Neuronal stem cell (in vitro differentiated cells): ENCODE measurements at regions not wholly inside any gene's neighbourhood (a gene's known extent, or its start where the extent isn't known, plus 50 kb on each side); places are given as distances from the start of the nearest gene placed in this dataset.
A peak's percentile ranks its signal among the peaks of the same experiment; 100 is the strongest.

Experiments
- DNase-seq: peaks from one replicate; pipeline ENCODE4 v3.0.0-alpha.2; 2013; ENCODE audit warnings: low spot score
- H2AFZ ChIP-seq: one replicate; pipeline ENCODE4 v1.6.1; 2013; ENCODE audit warnings: mild to moderate bottlenecking, low read length, inconsistent platforms
- H2AK5ac ChIP-seq: 2 replicates; pipeline ENCODE4 v1.6.1; 2013; ENCODE audit warnings: low read depth, mild to moderate bottlenecking, inconsistent platforms, low read length, moderate library complexity, mixed read lengths
- H2BK120ac ChIP-seq: 2 replicates; pipeline ENCODE4 v1.6.1; 2013; ENCODE audit warnings: low read depth, mild to moderate bottlenecking, inconsistent platforms, low read length, moderate library complexity, mixed read lengths
- H2BK12ac ChIP-seq: one replicate; pipeline ENCODE4 v1.6.1; 2013; ENCODE audit warnings: low read length, inconsistent platforms
- H2BK15ac ChIP-seq: 2 replicates; pipeline ENCODE4 v1.6.1; 2013; ENCODE audit warnings: mild to moderate bottlenecking, low read length, inconsistent platforms, mixed read lengths
- H2BK5ac ChIP-seq: one replicate; pipeline ENCODE4 v1.6.1; 2013; ENCODE audit warnings: inconsistent platforms, mild to moderate bottlenecking, low read length, moderate library complexity
- H3K14ac ChIP-seq: one replicate; pipeline ENCODE4 v1.6.1; 2013; ENCODE audit warnings: low read length, inconsistent platforms
- H3K18ac ChIP-seq: 2 replicates; pipeline ENCODE4 v1.6.1; 2013; ENCODE audit warnings: low read length, inconsistent platforms
- H3K23ac ChIP-seq: 2 replicates; pipeline ENCODE4 v1.6.1; 2013; ENCODE audit warnings: low read depth, mild to moderate bottlenecking, mixed read lengths, low read length, inconsistent platforms; ENCODE audit not compliant: poor library complexity
- H3K27ac ChIP-seq: replicated peaks from 3 replicates; pipeline ENCODE4 v1.5.1; 2013; ENCODE audit warnings: low read length, inconsistent platforms
- H3K27me3 ChIP-seq, 3 experiments: 2 replicates each; pipeline ENCODE4 v1.6.1; 2013; ENCODE audit warnings: low read length in 3 of 3, mild to moderate bottlenecking in 2 of 3, inconsistent platforms in 1 of 3, low read depth in 1 of 3, mixed read lengths in 1 of 3, moderate library complexity in 1 of 3; ENCODE audit not compliant: control insufficient read depth in 3 of 3, insufficient read depth in 3 of 3
- H3K36me3 ChIP-seq, 2 donors: replicated peaks in 1 of 2; 2 replicates each; pipeline ENCODE4 v1.6.1; 2013; ENCODE audit warnings: low read length in 2 of 2; ENCODE audit not compliant: control insufficient read depth in 2 of 2, insufficient read depth in 2 of 2
- H3K4ac ChIP-seq: 2 replicates; pipeline ENCODE4 v1.6.1; 2013; ENCODE audit warnings: inconsistent platforms, mild to moderate bottlenecking, low read length, moderate library complexity
- H3K4me1 ChIP-seq, 2 donors: 1 replicate in 1 of 2; 2 replicates in 1 of 2; pipeline ENCODE4 v1.6.1; 2013; ENCODE audit warnings: low read length in 2 of 2, low read depth in 1 of 2; ENCODE audit not compliant: control insufficient read depth in 2 of 2, insufficient read depth in 1 of 2
- H3K4me2 ChIP-seq: one replicate; pipeline ENCODE4 v1.6.1; 2013; ENCODE audit warnings: mild to moderate bottlenecking, low read length, inconsistent platforms; ENCODE audit not compliant: insufficient read depth, poor library complexity, severe bottlenecking
- H3K4me3 ChIP-seq, 2 donors: 2 replicates each; pipeline ENCODE4 v1.5.1; 2013; ENCODE audit warnings: low read length in 2 of 2, mild to moderate bottlenecking in 2 of 2, inconsistent platforms in 1 of 2, moderate library complexity in 1 of 2
- H3K79me1 ChIP-seq: one replicate; pipeline ENCODE4 v1.6.1; 2013; ENCODE audit warnings: low read depth, mild to moderate bottlenecking, inconsistent platforms, low read length, moderate library complexity
- H3K9ac ChIP-seq: one replicate; pipeline ENCODE4 v1.6.1; 2013; ENCODE audit warnings: mild to moderate bottlenecking, low read depth, low read length, inconsistent platforms; ENCODE audit not compliant: poor library complexity
- H3K9me3 ChIP-seq, 2 donors: replicated peaks in 1 of 2; 2 replicates each; pipeline versions ENCODE3 to v1.6.1; 2013; ENCODE audit warnings: low read length in 2 of 2, mild to moderate bottlenecking in 2 of 2, inconsistent platforms in 1 of 2, low read depth in 1 of 2, mixed read lengths in 1 of 2, moderate library complexity in 1 of 2; ENCODE audit not compliant: control insufficient read depth in 2 of 2, insufficient read depth in 1 of 2
- H4K8ac ChIP-seq: one replicate; pipeline ENCODE4 v1.6.1; 2013; ENCODE audit warnings: low read depth, mild to moderate bottlenecking, inconsistent platforms, low read length, moderate library complexity
- H4K91ac ChIP-seq: one replicate; pipeline ENCODE4 v1.6.1; 2013; ENCODE audit warnings: low read length, low read depth, mild to moderate bottlenecking, inconsistent platforms; ENCODE audit not compliant: poor library complexity
- WGBS, 2 donors: extraction: QIAGEN DNeasy Blood & Tissue Kit; methylation state at CpG; one replicate each; pipeline ENCODE4 v1.1.7; 2013; ENCODE audit warnings: missing lambda C conversion rate in 2 of 2, mixed read lengths in 1 of 2; ENCODE audit not compliant: insufficient read length in 2 of 2, insufficient replicate concordance in 1 of 2; ENCODE audit errors: extremely low coverage in 2 of 2; 5-methylcytosine and 5-hydroxymethylcytosine counted together

DNA sequence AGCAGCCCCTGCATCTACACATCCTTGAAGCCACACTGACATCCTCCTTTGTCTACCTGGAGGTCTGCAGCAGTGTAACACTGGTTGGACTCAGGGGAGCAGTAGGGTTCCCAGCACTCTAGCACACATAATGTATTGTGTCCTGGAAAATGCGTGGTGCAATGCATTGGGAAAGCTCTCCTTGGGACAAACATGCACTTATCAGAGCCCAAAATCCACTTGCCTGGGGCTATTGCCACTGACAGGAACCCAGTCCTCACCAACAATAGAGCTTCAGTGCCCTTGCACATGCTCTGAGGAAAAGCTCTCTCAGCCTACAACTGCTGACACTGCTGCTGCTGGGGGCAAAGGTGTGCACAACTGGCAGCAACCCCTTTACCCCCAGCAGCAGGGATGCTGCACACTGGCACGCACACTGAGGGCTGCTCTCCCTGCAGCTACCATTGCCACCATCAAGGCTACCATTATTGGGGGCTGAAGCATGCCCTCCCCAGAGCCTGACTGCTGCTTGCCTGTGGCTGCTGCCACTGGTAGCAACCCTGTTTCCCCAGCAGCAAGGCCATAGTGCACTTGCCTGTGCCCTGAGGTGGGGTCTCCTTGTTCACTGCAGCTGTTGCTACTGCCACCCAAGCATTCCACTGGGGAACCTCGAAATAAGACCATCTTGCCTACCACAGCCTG lies 221.9 kb downstream of the SLC38A4 start:
- H3K18ac ChIP-seq: peak overlapping the region; percentile 5
- H3K4ac ChIP-seq: no peak overlapping the region
- H3K23ac ChIP-seq: no peak overlapping the region
- H3K9ac ChIP-seq: peak overlapping the region; percentile 35
- no peak overlapping the region for H2BK120ac ChIP-seq
- no peak overlapping the region for H3K27ac ChIP-seq
- no peak for DNase-seq
- no peaks in the 10 kb centered on the region for H3K4me1 ChIP-seq
- no peak overlapping the region for H3K4me2 ChIP-seq
- no CpG with 5 or more reads among the region's 3 CpGs for WGBS, 2 donors
- H3K14ac ChIP-seq: no peak overlapping the region
- H3K4me3 ChIP-seq: no peak overlapping the region
- no peak overlapping the region for H2BK15ac ChIP-seq
- no peak overlapping the region for H2BK12ac ChIP-seq
- H3K27me3 ChIP-seq: no peaks in the 10 kb centered on the region
- H3K9me3 ChIP-seq: peaks cover 0 to 4% of the 10 kb centered on the region in 2 donors
- no peaks in the 10 kb centered on the region for H3K79me1 ChIP-seq
- no peak overlapping the region for H2BK5ac ChIP-seq
- H3K36me3 ChIP-seq: no peaks in the 10 kb centered on the region
- no peak overlapping the region for H2AFZ ChIP-seq
- H4K8ac ChIP-seq: no peak overlapping the region
- H2AK5ac ChIP-seq: no peak overlapping the region
- no peak overlapping the region for H4K91ac ChIP-seq

DNA sequence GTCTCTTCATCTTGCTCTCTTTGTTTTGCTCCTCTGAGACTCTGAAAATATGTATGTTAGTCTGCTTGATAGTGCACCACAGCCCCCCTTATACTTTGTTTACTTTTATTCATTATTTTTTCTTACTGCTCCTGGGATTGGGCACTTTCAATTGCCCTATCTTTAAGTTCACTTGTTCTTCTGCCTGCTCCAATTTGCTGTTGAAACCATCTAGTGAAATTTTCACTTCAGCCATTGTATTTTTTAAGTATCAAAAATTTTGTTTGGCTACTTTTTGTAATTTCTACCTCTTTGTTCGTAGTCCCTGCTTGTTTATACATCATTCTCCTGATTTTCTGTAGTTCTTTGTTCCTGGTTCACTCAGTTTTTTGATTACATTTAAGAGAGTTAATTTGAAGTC lies 223.3 kb downstream of the SLC38A4 start:
- H2BK120ac ChIP-seq: no peak overlapping the region
- no peaks in the 10 kb centered on the region for H3K79me1 ChIP-seq
- H2BK5ac ChIP-seq: no peak overlapping the region
- H3K4me2 ChIP-seq: no peak overlapping the region
- H3K27ac ChIP-seq: no peak overlapping the region
- DNase-seq: no peak
- H4K91ac ChIP-seq: no peak overlapping the region
- H3K27me3 ChIP-seq: no peaks in the 10 kb centered on the region
- no peak overlapping the region for H3K23ac ChIP-seq
- H2AK5ac ChIP-seq: no peak overlapping the region
- no peaks in the 10 kb centered on the region for H3K36me3 ChIP-seq
- no peak overlapping the region for H3K18ac ChIP-seq
- H3K4me1 ChIP-seq: no peaks in the 10 kb centered on the region
- H3K4me3 ChIP-seq: no peak overlapping the region
- H2BK15ac ChIP-seq: no peak overlapping the region
- no peak overlapping the region for H2BK12ac ChIP-seq
- no peak overlapping the region for H4K8ac ChIP-seq
- H3K9me3 ChIP-seq: peaks cover 0 to 4% of the 10 kb centered on the region in 2 donors
- no peak overlapping the region for H3K9ac ChIP-seq
- WGBS, 2 donors: no CpG with 5 or more reads among the region's 1 CpG
- no peak overlapping the region for H3K14ac ChIP-seq
- no peak overlapping the region for H2AFZ ChIP-seq
- H3K4ac ChIP-seq: no peak overlapping the region

- Histone ChIP-seq H2BK15ac (no peak overlapping the region), H3K4me1 (peaks cover 1% of the 10 kb centered on the region in 2 donors), H3K27ac (no peak overlapping the region), H3K18ac (peak overlapping the region; percentile 17), H3K79me1 (no peaks in the 10 kb centered on the region), H3K9ac (no peak overlapping the region), H3K4me3 (no peak overlapping the region), H3K4me2 (no peak overlapping the region), H3K36me3 (no peaks in the 10 kb centered on the region), H3K23ac (no peak overlapping the region), H3K27me3 (no peaks in the 10 kb centered on the region), H2BK12ac (no peak overlapping the region), H2AFZ (no peak overlapping the region), H3K4ac (no peak overlapping the region), H2BK5ac (no peak overlapping the region), H3K14ac (no peak overlapping the region), H4K8ac (no peak overlapping the region), H2AK5ac (no peak overlapping the region), H2BK120ac (no peak overlapping the region), H4K91ac (no peak overlapping the region), H3K9me3 (no peaks in the 10 kb centered on the region)
- DNase-seq: no peak
- no CpG with 5 or more reads among the region's 5 CpGs for WGBS, 2 donors
Measured at GRCh38 chr12:46590991-46591703, 218.6 kb upstream of the SLC38A2 start.

DNA sequence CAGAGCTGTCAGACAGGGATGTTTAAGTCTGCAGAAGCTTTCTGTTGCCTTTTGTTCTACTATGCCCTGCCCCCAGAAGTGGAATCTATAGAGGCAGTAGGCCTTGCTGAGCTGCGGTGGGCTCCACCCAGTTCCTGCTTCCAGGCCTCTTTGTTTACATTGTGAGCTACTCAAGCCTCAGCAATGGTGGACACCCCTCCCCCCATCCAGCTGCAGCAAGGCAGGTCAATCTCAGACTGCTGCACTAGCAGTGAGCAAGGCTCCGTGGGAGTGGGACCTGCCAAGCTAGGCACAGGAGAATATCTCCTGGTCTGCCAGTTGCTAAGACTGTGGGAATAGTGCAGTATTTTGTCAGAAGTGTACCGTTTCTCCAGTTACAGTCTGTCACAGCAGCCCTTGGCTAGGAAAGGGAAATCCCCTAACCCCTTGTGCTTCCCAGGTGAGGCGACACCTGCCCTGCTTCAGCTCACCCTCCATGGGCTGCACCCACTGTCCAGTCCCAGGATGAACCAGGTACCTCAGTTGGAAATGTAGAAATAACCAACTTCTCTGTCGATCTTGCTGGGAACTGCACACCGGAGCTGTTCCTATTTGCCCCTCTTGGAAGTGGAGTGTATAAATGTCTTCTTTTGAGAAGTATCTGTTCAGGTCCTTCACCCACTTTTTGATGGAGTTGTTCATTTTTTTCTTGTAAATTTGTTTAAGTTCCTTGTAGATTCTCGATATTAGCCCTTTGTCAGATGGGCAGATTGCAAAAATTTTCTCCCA lies 213.5 kb upstream of the SLC38A2 start:
- Histone ChIP-seq H2BK12ac (peak overlapping the region; percentile 93), H4K91ac (no peak overlapping the region), H3K36me3 (no peaks in the 10 kb centered on the region), H3K79me1 (no peaks in the 10 kb centered on the region), H3K27ac (peak overlapping the region; percentile 77), H3K27me3 (no peaks in the 10 kb centered on the region), H2AFZ (peak overlapping the region; percentile 78), H3K9me3 (peaks cover 0 to 6% of the 10 kb centered on the region in 2 donors), H3K9ac (no peak overlapping the region), H2BK5ac (no peak overlapping the region), H3K4ac (no peak overlapping the region), H2BK120ac (peak overlapping the region; percentile 95), H3K23ac (no peak overlapping the region), H2AK5ac (peak overlapping the region; percentile 22), H3K18ac (peak overlapping the region; percentile 90), H2BK15ac (no peak overlapping the region), H3K14ac (no peak overlapping the region), H3K4me2 (no peak overlapping the region), H3K4me3 (no peak overlapping the region), H3K4me1 (peaks cover 4% of the 10 kb centered on the region in 2 donors), H4K8ac (no peak overlapping the region)
- DNase-seq: peak; percentile 53
- no CpG with 5 or more reads among the region's 7 CpGs for WGBS, 2 donors
